ENCODE measurements at regions not wholly inside any gene's neighbourhood (a gene's known extent, or its start where the extent isn't known, plus 50 kb on each side); places are given as distances from the start of the nearest gene placed in this dataset.

GRCh38 chr10:78155722-78156121 lies 122.1 kb downstream of the RPS24 start:
- DNase-seq (ENCODE audit: extremely low spot score): no peak
- POLR2A ChIA-PET: no interaction called here
- no peak for TF ChIP-seq CTCF (IDR thresholded peaks at IDR 0.05; ENCODE audit: control extremely low read depth, extremely low read depth, low read depth, missing control alignments)
- CTCF ChIA-PET: no interaction called here

GRCh38 chr10:78160591-78160990 lies 126.9 kb downstream of the RPS24 start:
- TF ChIP-seq CTCF (IDR thresholded peaks at IDR 0.05; ENCODE audit: control extremely low read depth, extremely low read depth, low read depth, missing control alignments): no peak
- ChIA-PET CTCF (interaction anchor here (1.3 kb wide), 1 partner anchor 12 kb away, joined by 3 read pairs; no protein-coding TSS in a partner anchor), POLR2A (no interaction called here)
- DNase-seq (ENCODE audit: extremely low spot score): no peak

GRCh38 chr10:78162853-78163252 lies 129.2 kb downstream of the RPS24 start:
- ChIA-PET POLR2A (no interaction called here), CTCF (interaction anchor here (1.5 kb wide), 1 partner anchor 11 kb away, joined by 6 read pairs; no protein-coding TSS in a partner anchor)
- TF ChIP-seq CTCF (IDR thresholded peaks at IDR 0.05; ENCODE audit: control extremely low read depth, extremely low read depth, low read depth, missing control alignments): no peak
- DNase-seq (ENCODE audit: extremely low spot score): no peak

GRCh38 chr10:78164702-78165101 lies 131.0 kb downstream of the RPS24 start:
- DNase-seq (ENCODE audit: extremely low spot score): no peak
- no peak for TF ChIP-seq CTCF (IDR thresholded peaks at IDR 0.05; ENCODE audit: control extremely low read depth, extremely low read depth, low read depth, missing control alignments)
- ChIA-PET POLR2A (no interaction called here), CTCF (no interaction called here)

- no peak for TF ChIP-seq CTCF (IDR thresholded peaks at IDR 0.05; ENCODE audit: control extremely low read depth, extremely low read depth, low read depth, missing control alignments)
- CTCF ChIA-PET: no interaction called here
- POLR2A ChIA-PET: no interaction called here
These were observed 131.5 kb downstream of the RPS24 start for GRCh38 chr10:78165172-78165571.

GRCh38 chr10:78165617-78166016 lies 132.0 kb downstream of the RPS24 start:
- no peak for DNase-seq (ENCODE audit: extremely low spot score)
- TF ChIP-seq CTCF (IDR thresholded peaks at IDR 0.05; ENCODE audit: control extremely low read depth, extremely low read depth, low read depth, missing control alignments): no peak
- CTCF ChIA-PET: no interaction called here

More at GRCh38 chr10:78165172-78165571, 131.5 kb downstream of the RPS24 start:
- no peak for DNase-seq (ENCODE audit: extremely low spot score)

GRCh38 chr10:78166261-78166660 lies 132.6 kb downstream of the RPS24 start:
- CTCF ChIA-PET: no interaction called here
- POLR2A ChIA-PET: no interaction called here
- no peak for TF ChIP-seq CTCF (IDR thresholded peaks at IDR 0.05; ENCODE audit: control extremely low read depth, extremely low read depth, low read depth, missing control alignments)
- no peak for DNase-seq (ENCODE audit: extremely low spot score)

More at GRCh38 chr10:78165617-78166016, 132.0 kb downstream of the RPS24 start:
- POLR2A ChIA-PET: no interaction called here

Measured in GM10248 (cell line).